ENCODE measurements at regions not wholly inside any gene's neighbourhood (a gene's known extent, or its start where the extent isn't known, plus 50 kb on each side); places are given as distances from the start of the nearest gene placed in this dataset.
A peak's percentile ranks its signal among the peaks of the same experiment; 100 is the strongest.

DNA sequence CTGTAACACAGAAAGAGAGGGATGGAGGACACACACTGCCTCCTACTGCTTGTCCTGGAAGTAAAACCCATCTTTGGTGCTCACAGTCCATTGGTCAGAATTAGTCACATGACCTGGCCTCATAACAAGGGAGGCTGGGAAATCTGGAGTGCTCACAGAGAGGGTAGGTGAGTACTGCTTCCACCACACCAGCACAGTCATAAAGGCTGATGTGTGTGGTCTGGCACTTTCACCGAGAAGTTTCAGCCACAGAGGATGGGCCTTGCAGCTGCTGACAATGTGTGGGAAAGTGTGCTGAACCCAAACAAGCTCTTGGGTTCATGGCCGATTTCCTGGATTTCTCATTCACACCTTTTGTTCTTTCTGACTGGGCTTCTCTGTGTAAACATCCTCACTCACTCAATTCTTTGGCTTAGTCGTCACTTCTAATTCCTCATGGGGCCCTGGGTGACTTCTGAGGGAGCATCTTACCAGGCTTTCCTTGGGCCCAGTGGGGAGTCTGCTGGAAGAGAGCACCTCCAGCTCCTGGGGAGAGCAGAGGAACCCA is 100.7 kb downstream of the ASB7 start:
- DNase-seq (ENCODE audit: low read depth in 2 of 2): peak; percentile 66 to 96
- TF ChIP-seq, protein P1, sequence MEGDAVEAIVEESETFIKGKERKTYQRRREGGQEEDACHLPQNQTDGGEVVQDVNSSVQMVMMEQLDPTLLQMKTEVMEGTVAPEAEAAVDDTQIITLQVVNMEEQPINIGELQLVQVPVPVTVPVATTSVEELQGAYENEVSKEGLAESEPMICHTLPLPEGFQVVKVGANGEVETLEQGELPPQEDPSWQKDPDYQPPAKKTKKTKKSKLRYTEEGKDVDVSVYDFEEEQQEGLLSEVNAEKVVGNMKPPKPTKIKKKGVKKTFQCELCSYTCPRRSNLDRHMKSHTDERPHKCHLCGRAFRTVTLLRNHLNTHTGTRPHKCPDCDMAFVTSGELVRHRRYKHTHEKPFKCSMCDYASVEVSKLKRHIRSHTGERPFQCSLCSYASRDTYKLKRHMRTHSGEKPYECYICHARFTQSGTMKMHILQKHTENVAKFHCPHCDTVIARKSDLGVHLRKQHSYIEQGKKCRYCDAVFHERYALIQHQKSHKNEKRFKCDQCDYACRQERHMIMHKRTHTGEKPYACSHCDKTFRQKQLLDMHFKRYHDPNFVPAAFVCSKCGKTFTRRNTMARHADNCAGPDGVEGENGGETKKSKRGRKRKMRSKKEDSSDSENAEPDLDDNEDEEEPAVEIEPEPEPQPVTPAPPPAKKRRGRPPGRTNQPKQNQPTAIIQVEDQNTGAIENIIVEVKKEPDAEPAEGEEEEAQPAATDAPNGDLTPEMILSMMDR (IDR thresholded peaks at IDR 0.05; ENCODE audit: low read depth, low read length): peak; percentile 25
- H3K4me3 ChIP-seq (replicated peaks in 1 of 2; ENCODE audit: low read depth in 2 of 2, low read length in 2 of 2): no peak overlapping the region

GRCh38 chr15:100703671-100704070 is 101.3 kb downstream of the ASB7 start:
- TF ChIP-seq, protein P1 (IDR thresholded peaks at IDR 0.05; ENCODE audit: low read depth, low read length): no peak
- H3K4me3 ChIP-seq (replicated peaks in 1 of 2; ENCODE audit: low read depth in 2 of 2, low read length in 2 of 2): no peak overlapping the region
- no peak for DNase-seq (ENCODE audit: low read depth in 2 of 2)

DNA sequence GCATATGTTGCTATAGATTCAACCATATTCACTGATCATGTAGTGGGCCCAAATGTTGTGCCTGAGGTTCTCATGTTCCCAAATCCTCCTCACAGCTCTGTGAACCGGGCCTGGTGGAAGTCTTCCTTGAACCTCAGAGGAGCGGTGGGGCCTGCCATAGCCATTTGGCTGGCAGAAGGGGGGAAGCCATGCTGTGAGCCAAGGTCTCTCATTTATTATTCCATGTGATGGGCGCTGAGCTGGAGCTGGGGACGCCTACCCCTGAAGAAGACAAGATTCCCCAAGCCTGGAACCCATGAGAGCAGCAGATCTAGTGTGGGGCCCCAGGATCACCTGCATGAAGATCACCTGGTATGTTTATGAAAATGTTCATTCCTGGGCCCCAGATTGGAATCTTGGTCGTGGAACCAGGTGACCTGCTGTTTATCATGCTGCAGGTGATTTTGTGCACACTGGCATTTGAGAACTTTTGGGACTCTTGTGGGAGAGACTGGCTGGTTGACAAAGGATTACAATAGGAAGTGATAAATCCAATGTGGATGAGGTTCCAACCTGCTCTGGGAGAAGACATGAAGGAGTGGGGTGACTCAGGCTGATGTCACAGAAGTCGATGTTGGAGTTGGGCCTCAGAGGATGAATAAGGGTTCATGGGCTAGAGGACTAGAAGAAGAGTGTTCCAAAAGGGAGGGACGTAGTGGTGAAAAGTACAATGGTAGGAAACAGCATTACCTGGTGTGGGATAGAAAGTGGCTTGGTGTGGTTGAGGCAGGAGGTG is 102.1 kb downstream of the ASB7 start:
- peak in 1 of 2 donors; percentile 93 for DNase-seq (ENCODE audit: low read depth in 2 of 2)

DNA sequence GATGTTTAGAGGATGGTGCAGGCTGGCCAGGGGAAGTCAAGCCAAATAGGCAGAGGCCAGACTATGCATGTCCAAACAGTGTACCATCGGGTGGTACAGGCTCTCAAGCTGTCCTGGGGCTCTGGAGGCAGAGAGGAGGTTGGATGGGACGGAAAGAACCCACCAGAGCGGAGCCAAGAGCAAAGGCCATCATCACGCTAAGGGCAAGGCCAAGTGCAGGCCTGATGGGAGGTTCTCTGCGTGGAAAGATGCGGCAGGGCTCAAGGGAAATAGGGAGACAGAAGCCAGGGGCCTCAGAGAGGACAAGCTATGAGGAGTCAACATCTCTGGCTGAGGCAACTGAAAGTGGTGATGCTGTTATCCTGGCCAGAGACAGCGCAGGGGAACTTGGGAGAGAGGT is 102.7 kb downstream of the ASB7 start:
- H3K4me3 ChIP-seq (replicated peaks in 1 of 2; ENCODE audit: low read depth in 2 of 2, low read length in 2 of 2): no peak overlapping the region
- TF ChIP-seq, protein P1 (IDR thresholded peaks at IDR 0.05; ENCODE audit: low read depth, low read length): no peak
- DNase-seq (ENCODE audit: low read depth in 2 of 2): no peak

More for the DNA sequence above, 102.1 kb downstream of the ASB7 start:
- H3K4me3 ChIP-seq (replicated peaks in 1 of 2; ENCODE audit: low read depth in 2 of 2, low read length in 2 of 2): no peak overlapping the region
- TF ChIP-seq, protein P1 (IDR thresholded peaks at IDR 0.05; ENCODE audit: low read depth, low read length): no peak

DNA sequence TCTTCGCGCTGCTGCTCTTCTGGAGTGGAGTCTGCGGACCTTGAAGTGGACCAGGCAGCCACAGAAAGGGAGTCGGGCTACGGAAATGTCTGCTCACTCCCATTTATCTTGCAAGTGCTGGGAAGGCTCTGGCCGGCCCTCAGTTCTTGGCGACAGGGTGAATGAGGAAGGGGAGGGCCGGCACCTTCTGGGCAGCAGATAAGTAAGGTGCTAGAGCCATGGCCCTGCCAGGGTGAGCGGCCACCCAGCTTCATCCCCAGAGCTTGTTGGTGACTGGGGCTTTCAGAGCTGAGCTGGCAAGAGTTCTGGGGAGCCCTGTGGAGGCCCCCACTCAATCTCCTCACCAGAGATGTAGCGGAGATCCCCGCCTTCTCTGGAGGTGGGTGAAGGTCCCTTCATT is 103.5 kb downstream of the ASB7 start:
- H3K4me3 ChIP-seq (replicated peaks in 1 of 2; ENCODE audit: low read depth in 2 of 2, low read length in 2 of 2): no peak overlapping the region
- no peak for DNase-seq (ENCODE audit: low read depth in 2 of 2)
- TF ChIP-seq, protein P1 (IDR thresholded peaks at IDR 0.05; ENCODE audit: low read depth, low read length): no peak

DNA sequence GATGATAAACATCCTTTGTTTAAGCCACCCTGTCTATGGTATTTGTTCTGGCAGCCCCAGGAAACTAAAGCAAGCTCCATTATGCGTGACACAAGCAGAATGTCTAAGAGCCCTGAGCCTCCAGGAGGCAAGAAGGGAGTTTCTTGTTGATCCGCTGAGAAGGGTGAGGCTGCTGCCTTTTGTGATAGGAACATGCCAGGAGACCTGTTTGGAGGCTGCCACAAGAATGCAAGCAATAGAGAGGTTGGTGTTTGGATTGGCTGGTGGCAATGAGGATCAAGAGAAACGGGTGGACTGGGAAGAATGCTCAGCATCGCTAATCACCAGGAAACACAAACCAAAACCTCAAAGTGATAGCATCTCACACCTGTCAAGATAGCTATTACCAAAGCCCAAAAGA is 104.8 kb downstream of the ASB7 start:
- TF ChIP-seq, protein P1 (IDR thresholded peaks at IDR 0.05; ENCODE audit: low read depth, low read length): no peak
- no peak overlapping the region for H3K4me3 ChIP-seq (replicated peaks in 1 of 2; ENCODE audit: low read depth in 2 of 2, low read length in 2 of 2)
- DNase-seq (ENCODE audit: low read depth in 2 of 2): no peak
